Upper lobe of left lung (tissue), 6 donors: ENCODE measurements at regions not wholly inside any gene's neighbourhood (a gene's known extent, or its start where the extent isn't known, plus 50 kb on each side); places are given as distances from the start of the nearest gene placed in this dataset.

Experiments used
- ATAC-seq, 2 donors: fragments of 200-7000 bp; cut with Tn5 transposase; one replicate each; pipeline ENCODE4 v1.9.1; 2022; ENCODE audit warnings: mild to moderate bottlenecking in 2 of 2, moderate library complexity in 2 of 2; ENCODE audit not compliant: low FRiP score in 2 of 2
- DNase-seq, 2 donors: peaks; one replicate each; pipeline ENCODE4 v3.0.0-alpha.2; 2019 to 2020
- H3K27ac ChIP-seq, 4 donors: fragments of 200-600 bp; sonication (generic); one replicate each; pipeline ENCODE4 v1.5.1; 2016 to 2019
- H3K27me3 ChIP-seq, 4 donors: fragments of 200-600 bp; sonication (generic); one replicate each; pipeline ENCODE4 v1.5.1; 2017 to 2019
- H3K36me3 ChIP-seq, 4 donors: fragments of 200-600 bp; sonication (generic); one replicate each; pipeline ENCODE4 v1.5.1; 2016 to 2019
- H3K4me1 ChIP-seq, 4 donors: fragments of 200-600 bp; sonication (generic); one replicate each; pipeline ENCODE4 v1.5.1; 2018 to 2019
- H3K4me3 ChIP-seq, 4 donors: fragments of 200-600 bp; sonication (generic); one replicate each; pipeline ENCODE4 v1.5.1; 2017 to 2019; ENCODE audit warnings: mild to moderate bottlenecking in 2 of 4, moderate library complexity in 1 of 4
- H3K9me3 ChIP-seq, 4 donors: fragments of 200-600 bp; sonication (generic); one replicate each; pipeline ENCODE4 v1.5.1; 2018 to 2019
- CTCF ChIP-seq, 6 experiments: fragments of 450-650 bp in 4 of 6; fragments of 200-600 bp in 2 of 6; sonication (generic) in 2 of 6; IDR thresholded peaks; one replicate each; pipeline ENCODE4 v1.5.1; 2016 to 2019; ENCODE audit warnings: antibody characterized with exemption in 6 of 6
- EP300 ChIP-seq, 4 donors: sonication (generic); formaldehyde crosslinking; IDR thresholded peaks; one replicate each; pipeline ENCODE4 v1.5.1; 2017; ENCODE audit warnings: antibody characterized with exemption in 4 of 4, control low read depth in 2 of 4
- POLR2A ChIP-seq, 4 donors: fragments of 450-650 bp; IDR thresholded peaks; one replicate each; pipeline ENCODE4 v1.5.1; 2016 to 2017; ENCODE audit warnings: antibody characterized with exemption in 4 of 4, mild to moderate bottlenecking in 2 of 4
- POLR2AphosphoS5 ChIP-seq, 2 donors: sonication (generic); formaldehyde crosslinking; IDR thresholded peaks; one replicate each; pipeline ENCODE4 v1.5.1; 2017; ENCODE audit warnings: antibody characterized with exemption in 2 of 2
- WGBS, 2 donors: methylation state at CpG; one replicate each; pipeline ENCODE4 v1.1.5; 2017 to 2018; 5-methylcytosine and 5-hydroxymethylcytosine counted together
- donor health status: DM: no; HTN: no; CAD: no; lungs with moderate emphysema.
- donor health status: DM: no; HTN: yes; CAD: no; lungs with severe emphysema.

- DNase-seq (no peak), ATAC-seq (no peak)
- TF ChIP-seq EP300 (IDR thresholded peaks at IDR 0.05): no peak
- TF ChIP-seq POLR2A (IDR thresholded peaks at IDR 0.05): no peak
- no peak for TF ChIP-seq POLR2AphosphoS5 (IDR thresholded peaks at IDR 0.05)
- TF ChIP-seq CTCF (IDR thresholded peaks at IDR 0.05): no peak
- H3K4me3 ChIP-seq: no peak overlapping the region
- H3K27ac ChIP-seq: no peak overlapping the region
- H3K36me3 ChIP-seq: no peaks in the 10 kb centered on the region
- 97 to 99% methylated on average over 3 of the region's 3 CpGs for WGBS, 2 donors
- H3K27me3 ChIP-seq: no peaks in the 10 kb centered on the region
- no peaks in the 10 kb centered on the region for H3K9me3 ChIP-seq
- H3K4me1 ChIP-seq: no peaks in the 10 kb centered on the region
Measured at GRCh38 chr11:97574976-97575665, 1185.3 kb downstream of the JRKL start.

GRCh38 chr11:97607291-97608000 is 1217.6 kb downstream of the JRKL start:
- H3K27ac ChIP-seq: no peak overlapping the region
- DNase-seq (no peak), ATAC-seq (no peak)
- H3K9me3 ChIP-seq: peaks cover 0 to 20% (median 4%) of the 10 kb centered on the region in 4 donors
- H3K27me3 ChIP-seq: no peaks in the 10 kb centered on the region
- no peak overlapping the region for H3K4me3 ChIP-seq
- TF ChIP-seq EP300 (IDR thresholded peaks at IDR 0.05) (no peak), POLR2AphosphoS5 (IDR thresholded peaks at IDR 0.05) (no peak), CTCF (IDR thresholded peaks at IDR 0.05) (no peak), POLR2A (IDR thresholded peaks at IDR 0.05) (no peak)
- WGBS, 2 donors: 78 to 80% methylated on average over 3 of the region's 3 CpGs
- no peaks in the 10 kb centered on the region for H3K36me3 ChIP-seq
- no peaks in the 10 kb centered on the region for H3K4me1 ChIP-seq

GRCh38 chr11:97610000-97610399 is 1220.2 kb downstream of the JRKL start:
- 67 to 69% methylated on average over 4 of the region's 4 CpGs for WGBS, 2 donors
- no peak for ATAC-seq
- no peaks in the 10 kb centered on the region for H3K36me3 ChIP-seq
- no peak for DNase-seq
- peaks cover 0 to 20% (median 4%) of the 10 kb centered on the region in 4 donors for H3K9me3 ChIP-seq
- no peaks in the 10 kb centered on the region for H3K4me1 ChIP-seq
- no peak overlapping the region for H3K27ac ChIP-seq
- H3K4me3 ChIP-seq: no peak overlapping the region
- TF ChIP-seq POLR2A (IDR thresholded peaks at IDR 0.05): no peak
- TF ChIP-seq POLR2AphosphoS5 (IDR thresholded peaks at IDR 0.05): no peak
- no peak for TF ChIP-seq CTCF (IDR thresholded peaks at IDR 0.05)
- no peak for TF ChIP-seq EP300 (IDR thresholded peaks at IDR 0.05)
- no peaks in the 10 kb centered on the region for H3K27me3 ChIP-seq

GRCh38 chr11:97610854-97611253 is 1221.0 kb downstream of the JRKL start:
- Histone ChIP-seq H3K36me3 (no peaks in the 10 kb centered on the region), H3K4me3 (no peak overlapping the region), H3K9me3 (peaks cover 0 to 20% (median 4%) of the 10 kb centered on the region in 4 donors), H3K27ac (no peak overlapping the region), H3K4me1 (no peaks in the 10 kb centered on the region), H3K27me3 (no peaks in the 10 kb centered on the region)
- DNase-seq (no peak), ATAC-seq (no peak)
- no peak for TF ChIP-seq POLR2A (IDR thresholded peaks at IDR 0.05)
- TF ChIP-seq POLR2AphosphoS5 (IDR thresholded peaks at IDR 0.05): no peak
- TF ChIP-seq EP300 (IDR thresholded peaks at IDR 0.05): no peak
- TF ChIP-seq CTCF (IDR thresholded peaks at IDR 0.05): no peak
- 94 to 97% methylated on average over 5 of the region's 5 CpGs for WGBS, 2 donors
